ENCODE measurements at regions not wholly inside any gene's neighbourhood (a gene's known extent, or its start where the extent isn't known, plus 50 kb on each side); places are given as distances from the start of the nearest gene placed in this dataset.

GRCh38 chr13:105773241-105773640 lies 762.2 kb downstream of the EFNB2 start:
- Histone ChIP-seq H3K4me2 (ENCODE audit: low read length) (no peak overlapping the region), H3K36me3 (ENCODE audit: insufficient read depth, low read length) (no peaks in the 10 kb centered on the region), H3K4me1 (ENCODE audit: insufficient read depth, low read length, poor library complexity, severe bottlenecking) (no peaks in the 10 kb centered on the region), H2AFZ (ENCODE audit: low read length) (no peak overlapping the region), H3K27ac (ENCODE audit: low read depth, low read length, poor library complexity, severe bottlenecking) (no peak overlapping the region), H3K9me3 (ENCODE audit: low read length) (no peaks in the 10 kb centered on the region), H3K9me2 (ENCODE audit: insufficient read depth, low read length) (no peaks in the 10 kb centered on the region), H3K4me3 (ENCODE audit: low read depth, low read length, poor library complexity, severe bottlenecking) (no peak overlapping the region), H4K20me1 (ENCODE audit: insufficient read depth, low read length) (no peaks in the 10 kb centered on the region), H3K79me2 (ENCODE audit: insufficient read depth, low read depth, low read length) (no peaks in the 10 kb centered on the region)
- TF ChIP-seq CTCF (conservative IDR thresholded peaks at IDR 0.05; ENCODE audit: low read length) (no peak), EZH2phosphoT487 (IDR thresholded peaks at IDR 0.05; ENCODE audit: borderline replicate concordance, low read depth, low read length) (no peak)
- intact Hi-C loops (cut with micrococcal nuclease; ENCODE audit: unreplicated experiment): no loop called here
- no TSS peak for BruUV-seq (replicated peaks)
- CTCF ChIA-PET (ENCODE audit: unreplicated experiment): interaction anchor here (0.5 kb wide), 1 partner anchor 1343 kb away, joined by 5 read pairs; no protein-coding TSS in a partner anchor
- no peak for DNase-seq (ENCODE audit: low spot score)
- POLR2A ChIA-PET: no interaction called here

DNA sequence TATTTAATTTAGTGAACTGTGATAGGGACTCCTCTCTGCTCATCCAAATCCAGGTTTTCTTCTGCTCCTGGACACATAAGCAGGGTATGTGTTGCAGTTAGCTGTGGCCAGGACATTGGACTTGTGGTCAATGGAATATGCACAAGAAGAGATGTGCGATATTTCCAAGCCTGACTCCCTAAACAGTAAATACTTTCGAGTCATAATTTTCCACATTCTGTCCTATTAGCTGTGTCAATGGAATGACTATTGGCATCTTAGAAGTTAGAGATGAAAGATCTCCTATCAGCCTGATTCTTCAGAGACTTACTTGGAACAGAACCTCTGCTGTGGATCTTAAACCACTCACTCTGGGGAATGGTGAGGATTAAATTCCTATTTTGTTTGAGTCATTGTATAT lies 771.0 kb downstream of the EFNB2 start:
- no peak for DNase-seq (ENCODE audit: low spot score)
- no TSS peak for BruUV-seq (replicated peaks)
- TF ChIP-seq EZH2phosphoT487 (IDR thresholded peaks at IDR 0.05; ENCODE audit: borderline replicate concordance, low read depth, low read length) (no peak), CTCF (conservative IDR thresholded peaks at IDR 0.05; ENCODE audit: low read length) (no peak)
- no peak overlapping the region for H2AFZ ChIP-seq (ENCODE audit: low read length)
- H3K4me2 ChIP-seq (ENCODE audit: low read length): no peak overlapping the region
- no peaks in the 10 kb centered on the region for H4K20me1 ChIP-seq (ENCODE audit: insufficient read depth, low read length)
- no peak overlapping the region for H3K4me3 ChIP-seq (ENCODE audit: low read depth, low read length, poor library complexity, severe bottlenecking)
- CTCF ChIA-PET (ENCODE audit: unreplicated experiment): no interaction called here
- POLR2A ChIA-PET: no interaction called here
- H3K79me2 ChIP-seq (ENCODE audit: insufficient read depth, low read depth, low read length): no peaks in the 10 kb centered on the region
- no peaks in the 10 kb centered on the region for H3K36me3 ChIP-seq (ENCODE audit: insufficient read depth, low read length)
- no peak overlapping the region for H3K27ac ChIP-seq (ENCODE audit: low read depth, low read length, poor library complexity, severe bottlenecking)
- H3K4me1 ChIP-seq (ENCODE audit: insufficient read depth, low read length, poor library complexity, severe bottlenecking): no peaks in the 10 kb centered on the region
- intact Hi-C loops (cut with micrococcal nuclease; ENCODE audit: unreplicated experiment): no loop called here
- H3K9me2 ChIP-seq (ENCODE audit: insufficient read depth, low read length): no peaks in the 10 kb centered on the region
- no peaks in the 10 kb centered on the region for H3K9me3 ChIP-seq (ENCODE audit: low read length)

DNA sequence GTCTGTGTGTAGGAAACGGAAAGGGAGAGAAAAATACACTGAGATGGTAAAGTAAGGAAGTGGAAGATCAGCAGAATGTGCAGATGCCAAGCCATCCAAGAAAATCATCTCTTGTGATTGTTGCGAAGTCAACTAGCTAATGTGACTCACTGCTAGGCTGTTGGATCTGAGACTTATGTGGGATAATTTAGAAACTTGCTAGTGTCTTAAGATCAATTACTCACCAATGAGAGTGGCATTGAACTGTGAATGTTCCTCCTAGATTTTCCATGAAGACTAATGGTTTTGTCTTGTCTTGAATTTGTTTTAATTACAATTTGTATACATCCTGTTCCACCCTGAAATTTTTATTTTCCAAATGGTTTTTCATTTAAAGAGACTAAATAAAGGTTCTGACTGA lies 771.6 kb downstream of the EFNB2 start:
- Histone ChIP-seq H3K4me1 (ENCODE audit: insufficient read depth, low read length, poor library complexity, severe bottlenecking) (no peaks in the 10 kb centered on the region), H3K79me2 (ENCODE audit: insufficient read depth, low read depth, low read length) (no peaks in the 10 kb centered on the region), H3K9me3 (ENCODE audit: low read length) (no peaks in the 10 kb centered on the region), H2AFZ (ENCODE audit: low read length) (no peak overlapping the region), H3K36me3 (ENCODE audit: insufficient read depth, low read length) (no peaks in the 10 kb centered on the region), H3K27ac (ENCODE audit: low read depth, low read length, poor library complexity, severe bottlenecking) (no peak overlapping the region), H3K4me2 (ENCODE audit: low read length) (no peak overlapping the region), H4K20me1 (ENCODE audit: insufficient read depth, low read length) (no peaks in the 10 kb centered on the region), H3K4me3 (ENCODE audit: low read depth, low read length, poor library complexity, severe bottlenecking) (no peak overlapping the region), H3K9me2 (ENCODE audit: insufficient read depth, low read length) (no peaks in the 10 kb centered on the region)
- ChIA-PET CTCF (ENCODE audit: unreplicated experiment) (no interaction called here), POLR2A (no interaction called here)
- no TSS peak for BruUV-seq (replicated peaks)
- no peak for DNase-seq (ENCODE audit: low spot score)
- intact Hi-C loops (cut with micrococcal nuclease; ENCODE audit: unreplicated experiment): no loop called here
- no peak for TF ChIP-seq EZH2phosphoT487 (IDR thresholded peaks at IDR 0.05; ENCODE audit: borderline replicate concordance, low read depth, low read length)
- no peak for TF ChIP-seq CTCF (conservative IDR thresholded peaks at IDR 0.05; ENCODE audit: low read length)

All from OCI-LY7 (cell line).